HepG2 (cell line): ENCODE measurements at regions not wholly inside any gene's neighbourhood (a gene's known extent, or its start where the extent isn't known, plus 50 kb on each side); places are given as distances from the start of the nearest gene placed in this dataset.
A peak's percentile ranks its signal among the peaks of the same experiment; 100 is the strongest.

Source experiments
- ATM ChIP-seq: fragments of 450-650 bp; IDR thresholded peaks from 2 replicates; pipeline ENCODE4 v1.7.1; 2017; ENCODE audit warnings: mild to moderate bottlenecking, borderline replicate concordance
- GATAD2A ChIP-seq: IDR thresholded peaks from 2 replicates; pipeline ENCODE4 v1.6.1; 2016
- HOXA3 ChIP-seq: sonication (generic); formaldehyde crosslinking; IDR thresholded peaks from 2 replicates; pipeline ENCODE4 v1.5.0; 2020; ENCODE audit warnings: missing genetic modification reagents
- IKZF1 ChIP-seq: fragments of 450-650 bp; IDR thresholded peaks from 2 replicates; pipeline ENCODE4 v1.7.1; 2016
- KLF15 ChIP-seq: sonication (generic); formaldehyde crosslinking; IDR thresholded peaks from 2 replicates; pipeline ENCODE4 v1.8.1; 2023; ENCODE audit warnings: borderline replicate concordance, mild to moderate bottlenecking, inconsistent platforms, missing genetic modification reagents, mixed read lengths
- MIER2 ChIP-seq: IDR thresholded peaks from 2 replicates; pipeline ENCODE4 v1.6.1; 2016; ENCODE audit warnings: missing biosample characterization, missing genetic modification reagents
- NCOA1 ChIP-seq: sonication (generic); formaldehyde crosslinking; IDR thresholded peaks from 2 replicates; pipeline ENCODE4 v1.9.0; 2021; ENCODE audit warnings: missing genetic modification reagents
- PAXIP1 ChIP-seq: sonication (generic); formaldehyde crosslinking; conservative IDR thresholded peaks from 2 replicates; pipeline ENCODE4 v1.4.0; 2020; ENCODE audit warnings: mild to moderate bottlenecking, missing genetic modification reagents, moderate library complexity
- POGZ ChIP-seq: sonication (generic); formaldehyde crosslinking; IDR thresholded peaks from 2 replicates; pipeline ENCODE4 v1.4.0; 2020; ENCODE audit warnings: mild to moderate bottlenecking, missing genetic modification reagents
- RFXAP ChIP-seq: sonication (generic); formaldehyde crosslinking; IDR thresholded peaks from 2 replicates; pipeline ENCODE4 v1.4.0; 2020; ENCODE audit warnings: missing genetic modification reagents, borderline replicate concordance
- RXRB ChIP-seq: IDR thresholded peaks from 2 replicates; pipeline ENCODE4 v1.6.1; 2016; ENCODE audit warnings: borderline replicate concordance, missing genetic modification reagents, missing compliant biosample characterization
- ZBTB10 ChIP-seq: sonication (generic); formaldehyde crosslinking; IDR thresholded peaks from 2 replicates; pipeline ENCODE4 v1.4.0; 2020; ENCODE audit warnings: missing genetic modification reagents, borderline replicate concordance
- ZNF317 ChIP-seq: sonication (generic); formaldehyde crosslinking; IDR thresholded peaks from 2 replicates; pipeline ENCODE4 v1.5.0; 2020; ENCODE audit warnings: mild to moderate bottlenecking, missing genetic modification reagents
- ZNF326 ChIP-seq: sonication (generic); formaldehyde crosslinking; IDR thresholded peaks from 2 replicates; pipeline ENCODE4 v1.4.0; 2020; ENCODE audit warnings: missing genetic modification reagents, borderline replicate concordance
- ZNF501 ChIP-seq: sonication (generic); formaldehyde crosslinking; IDR thresholded peaks from 2 replicates; pipeline ENCODE4 v1.5.1; 2020; ENCODE audit warnings: mild to moderate bottlenecking, moderate library complexity, missing genetic modification reagents
- ZNF564 ChIP-seq: sonication (generic); formaldehyde crosslinking; IDR thresholded peaks from 2 replicates; pipeline ENCODE4 v1.8.1; 2023; ENCODE audit warnings: mild to moderate bottlenecking, missing genetic modification reagents
- ZNF780A ChIP-seq: sonication (generic); formaldehyde crosslinking; IDR thresholded peaks from 2 replicates; pipeline ENCODE4 v1.8.0; 2022; ENCODE audit warnings: mild to moderate bottlenecking, missing genetic modification reagents, moderate library complexity
- TF ChIP-seq, protein P1 (sequence below): sonication (generic); formaldehyde crosslinking; IDR thresholded peaks from 2 replicates; pipeline ENCODE4 v1.4.0; 2020; ENCODE audit warnings: missing genetic modification reagents, mild to moderate bottlenecking, borderline replicate concordance
- TF ChIP-seq, protein P2 (sequence below): sonication (generic); formaldehyde crosslinking; IDR thresholded peaks from 2 replicates; pipeline ENCODE4 v1.5.1; 2020; ENCODE audit warnings: mild to moderate bottlenecking, missing genetic modification reagents

GRCh38 chr9:92196909-92197308 is 81.7 kb upstream of the SPTLC1 start (continued):
- TF ChIP-seq ZNF780A (CRISPR knock-in tag) (no peak), ATM (0 out of 2 replicates have a peak, but pooled peaks have one; percentile 49), POGZ (CRISPR knock-in tag) (0 out of 2 replicates have a peak, but pooled peaks have one; percentile 25), ZNF501 (peak; percentile 42; the same call in 1 of the 2 replicates), IKZF1 (no peak), ZNF326 (no peak), ZBTB10 (no peak), ZNF317 (CRISPR knock-in tag) (0 out of 2 replicates have a peak, but pooled peaks have one; percentile 39), HOXA3 (0 out of 2 replicates have a peak, but pooled peaks have one; percentile 21), RFXAP (CRISPR knock-in tag) (peak; percentile 98), PAXIP1 (CRISPR knock-in tag) (peak; percentile 36; the same call in 1 of the 2 replicates), NCOA1 (CRISPR knock-in tag) (no peak), KLF15 (CRISPR knock-in tag) (no peak), MIER2 (0 out of 2 replicates have a peak, but pooled peaks have one; percentile 51), GATAD2A (peak; percentile 56; the same call in 1 of the 2 replicates), RXRB (CRISPR knock-in tag) (peak; percentile 74), ZNF564 (no peak)
- TF ChIP-seq, protein P1, sequence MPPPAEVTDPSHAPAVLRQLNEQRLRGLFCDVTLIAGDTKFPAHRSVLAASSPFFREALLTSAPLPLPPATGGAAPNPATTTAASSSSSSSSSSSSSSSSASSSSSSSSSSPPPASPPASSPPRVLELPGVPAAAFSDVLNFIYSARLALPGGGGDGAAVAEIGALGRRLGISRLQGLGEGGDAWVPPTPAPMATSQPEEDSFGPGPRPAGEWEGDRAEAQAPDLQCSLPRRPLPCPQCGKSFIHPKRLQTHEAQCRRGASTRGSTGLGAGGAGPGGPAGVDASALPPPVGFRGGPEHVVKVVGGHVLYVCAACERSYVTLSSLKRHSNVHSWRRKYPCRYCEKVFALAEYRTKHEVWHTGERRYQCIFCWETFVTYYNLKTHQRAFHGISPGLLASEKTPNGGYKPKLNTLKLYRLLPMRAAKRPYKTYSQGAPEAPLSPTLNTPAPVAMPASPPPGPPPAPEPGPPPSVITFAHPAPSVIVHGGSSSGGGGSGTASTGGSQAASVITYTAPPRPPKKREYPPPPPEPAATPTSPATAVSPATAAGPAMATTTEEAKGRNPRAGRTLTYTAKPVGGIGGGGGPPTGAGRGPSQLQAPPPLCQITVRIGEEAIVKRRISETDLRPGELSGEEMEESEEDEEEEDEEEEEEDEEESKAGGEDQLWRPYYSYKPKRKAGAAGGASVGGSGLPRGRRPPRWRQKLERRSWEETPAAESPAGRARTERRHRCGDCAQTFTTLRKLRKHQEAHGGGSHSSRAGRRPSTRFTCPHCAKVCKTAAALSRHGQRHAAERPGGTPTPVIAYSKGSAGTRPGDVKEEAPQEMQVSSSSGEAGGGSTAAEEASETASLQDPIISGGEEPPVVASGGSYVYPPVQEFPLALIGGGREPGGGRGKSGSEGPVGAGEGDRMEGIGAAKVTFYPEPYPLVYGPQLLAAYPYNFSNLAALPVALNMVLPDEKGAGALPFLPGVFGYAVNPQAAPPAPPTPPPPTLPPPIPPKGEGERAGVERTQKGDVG (CRISPR knock-in tag), result no peak
- TF ChIP-seq, protein P2, sequence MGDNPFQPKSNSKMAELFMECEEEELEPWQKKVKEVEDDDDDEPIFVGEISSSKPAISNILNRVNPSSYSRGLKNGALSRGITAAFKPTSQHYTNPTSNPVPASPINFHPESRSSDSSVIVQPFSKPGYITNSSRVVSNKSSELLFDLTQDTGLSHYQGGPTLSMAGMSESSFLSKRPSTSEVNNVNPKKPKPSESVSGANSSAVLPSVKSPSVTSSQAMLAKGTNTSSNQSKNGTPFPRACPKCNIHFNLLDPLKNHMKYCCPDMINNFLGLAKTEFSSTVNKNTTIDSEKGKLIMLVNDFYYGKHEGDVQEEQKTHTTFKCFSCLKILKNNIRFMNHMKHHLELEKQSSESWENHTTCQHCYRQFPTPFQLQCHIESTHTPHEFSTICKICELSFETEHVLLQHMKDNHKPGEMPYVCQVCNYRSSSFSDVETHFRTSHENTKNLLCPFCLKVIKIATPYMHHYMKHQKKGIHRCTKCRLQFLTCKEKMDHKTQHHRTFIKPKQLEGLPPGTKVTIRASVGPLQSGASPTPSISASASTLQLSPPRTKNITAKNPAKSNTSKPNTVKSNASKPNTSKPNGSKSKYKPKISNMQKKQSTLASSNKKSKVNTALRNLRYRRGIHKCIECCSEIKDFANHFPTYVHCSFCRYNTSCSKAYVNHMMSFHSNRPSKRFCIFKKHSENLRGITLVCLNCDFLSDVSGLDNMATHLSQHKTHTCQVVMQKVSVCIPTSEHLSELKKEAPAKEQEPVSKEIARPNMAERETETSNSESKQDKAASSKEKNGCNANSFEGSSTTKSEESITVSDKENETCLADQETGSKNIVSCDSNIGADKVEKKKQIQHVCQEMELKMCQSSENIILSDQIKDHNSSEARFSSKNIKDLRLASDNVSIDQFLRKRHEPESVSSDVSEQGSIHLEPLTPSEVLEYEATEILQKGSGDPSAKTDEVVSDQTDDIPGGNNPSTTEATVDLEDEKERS (CRISPR knock-in tag), result no peak
